ENCODE measurements at regions not wholly inside any gene's neighbourhood (a gene's known extent, or its start where the extent isn't known, plus 50 kb on each side); places are given as distances from the start of the nearest gene placed in this dataset.
"Not testable (repeated sequence)": the region's sequence is repeated elsewhere in the genome, so short reads cannot be mapped to it uniquely, and the experiment has no call there.

DNA sequence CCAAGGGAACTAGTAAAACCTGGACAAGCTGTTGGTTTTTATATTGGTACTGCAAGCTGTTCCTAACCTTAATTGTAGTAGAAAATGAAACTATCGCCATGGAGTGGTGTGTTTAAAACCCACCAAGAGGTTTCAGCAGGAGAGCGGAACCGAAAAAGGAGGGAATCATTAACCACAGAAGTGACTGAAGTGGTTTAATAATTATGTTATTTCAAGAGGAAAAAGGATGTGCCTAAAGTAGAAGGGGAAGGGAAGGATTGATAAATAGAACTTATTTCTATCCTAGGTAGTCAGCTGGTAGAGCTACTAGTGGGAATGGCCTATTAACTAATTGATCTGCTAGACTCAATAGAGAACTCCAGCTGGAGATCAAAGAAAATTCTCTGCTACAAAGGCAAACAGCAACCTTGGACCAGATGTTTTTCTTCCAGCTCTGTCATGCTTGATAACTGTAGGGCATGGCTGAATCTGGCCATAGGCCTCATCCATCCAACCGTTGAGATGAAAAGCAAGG, 91.8 kb downstream of the BAMBI start:
- Mint-ChIP-seq H3K36me3 (no peaks in the 10 kb centered on the region), H3K4me1 (peaks cover 1% of the 10 kb centered on the region)
- POLR2A ChIA-PET, result no interaction called here

DNA sequence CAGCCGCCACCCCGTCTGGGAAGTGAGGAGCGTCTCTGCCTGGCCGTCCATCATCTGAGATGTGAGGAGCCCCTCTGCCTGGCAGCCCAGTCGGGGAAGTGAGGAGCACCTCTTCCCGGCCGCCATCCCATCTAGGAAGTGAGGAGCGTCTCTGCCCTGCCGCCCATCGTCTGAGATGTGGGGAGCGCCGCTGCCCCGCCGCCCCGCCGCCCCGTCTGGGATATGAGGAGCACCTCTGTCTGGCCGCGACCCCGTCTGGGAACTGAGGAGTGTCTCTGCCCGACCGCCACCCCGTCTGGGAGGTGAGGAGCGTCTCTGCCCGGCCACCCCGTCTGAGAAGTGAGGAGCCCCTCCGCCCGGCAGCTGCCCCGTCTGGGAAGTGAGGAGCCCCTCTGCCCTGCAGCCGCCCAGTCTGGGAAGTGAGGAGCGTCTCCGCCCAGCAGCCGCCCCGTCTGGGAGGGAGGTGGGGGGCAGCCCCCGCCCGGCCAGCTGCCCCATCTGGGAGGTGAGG, 94.3 kb downstream of the BAMBI start:
- H3K27me3 Mint-ChIP-seq, result not testable (repeated sequence)

More for the DNA sequence above, 91.8 kb downstream of the BAMBI start:
- DNase-seq (no peak), ATAC-seq (ENCODE audit: low read depth) (no peak)
- Mint-ChIP-seq H3K9me3 (peaks cover 2% of the 10 kb centered on the region), H3K27ac (no peak overlapping the region), H3K27me3 (peaks cover 12% of the 10 kb centered on the region), H3K4me3 (no peak overlapping the region)

DNA sequence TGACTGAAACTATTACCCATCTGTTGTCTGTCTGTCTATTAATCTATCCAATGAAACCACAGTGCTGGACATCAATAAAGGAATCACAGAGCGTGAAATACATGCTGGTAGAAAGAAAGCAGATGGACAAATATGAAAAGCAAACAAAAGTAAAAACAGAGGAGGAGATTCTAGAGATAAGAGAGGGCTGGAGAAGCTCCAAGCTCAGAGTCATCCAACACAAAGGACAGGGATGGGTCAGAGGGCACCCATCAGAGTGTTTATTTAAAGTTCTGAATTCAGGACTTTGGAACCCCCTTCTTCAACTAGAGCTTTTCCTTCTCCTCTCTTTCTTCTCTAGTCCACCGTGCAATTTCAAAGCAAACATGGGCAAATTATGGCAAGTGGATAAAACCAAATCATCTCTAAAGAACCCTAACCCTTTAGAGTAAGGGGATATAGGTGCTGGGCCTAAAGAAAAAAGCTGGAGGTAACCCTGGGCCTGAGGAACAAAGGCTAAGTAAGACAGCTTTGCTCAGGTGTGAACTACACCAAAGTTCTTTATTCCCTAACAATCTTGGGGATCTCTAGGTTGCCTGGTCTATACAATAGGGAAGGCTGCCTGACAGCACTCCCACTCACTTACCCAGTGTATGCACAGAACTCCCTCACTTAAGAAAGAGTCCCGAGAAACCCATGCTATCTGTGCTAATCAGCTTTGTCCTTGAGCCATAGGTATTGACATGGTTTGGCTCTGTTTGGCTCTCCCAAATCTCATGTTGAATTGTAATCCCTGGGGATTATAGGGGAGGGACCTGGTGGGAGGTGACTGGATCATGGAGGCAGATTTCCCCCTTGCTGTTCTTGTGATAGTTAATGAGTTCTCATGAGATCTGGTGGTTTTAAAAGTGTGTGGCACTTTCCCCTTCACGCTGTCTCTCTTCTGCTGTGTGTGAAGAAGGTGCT, 97.0 kb downstream of the BAMBI start:
- POLR2A ChIA-PET, result no interaction called here
- no peak overlapping the region for H3K4me3 Mint-ChIP-seq
- no peaks in the 10 kb centered on the region for H3K27me3 Mint-ChIP-seq
- no peaks in the 10 kb centered on the region for H3K36me3 Mint-ChIP-seq
- no peak for DNase-seq
- peaks cover 5% of the 10 kb centered on the region for H3K4me1 Mint-ChIP-seq
- H3K27ac Mint-ChIP-seq, result no peak overlapping the region
- H3K9me3 Mint-ChIP-seq, result peaks cover 8% of the 10 kb centered on the region
- ATAC-seq (ENCODE audit: low read depth), result no peak

More for the DNA sequence above, 94.3 kb downstream of the BAMBI start:
- H3K4me3 Mint-ChIP-seq; ATAC-seq (ENCODE audit: low read depth); H3K9me3 Mint-ChIP-seq; H3K27ac Mint-ChIP-seq; DNase-seq; H3K4me1 Mint-ChIP-seq; POLR2A ChIA-PET; H3K36me3 Mint-ChIP-seq: not testable (repeated sequence)

DNA sequence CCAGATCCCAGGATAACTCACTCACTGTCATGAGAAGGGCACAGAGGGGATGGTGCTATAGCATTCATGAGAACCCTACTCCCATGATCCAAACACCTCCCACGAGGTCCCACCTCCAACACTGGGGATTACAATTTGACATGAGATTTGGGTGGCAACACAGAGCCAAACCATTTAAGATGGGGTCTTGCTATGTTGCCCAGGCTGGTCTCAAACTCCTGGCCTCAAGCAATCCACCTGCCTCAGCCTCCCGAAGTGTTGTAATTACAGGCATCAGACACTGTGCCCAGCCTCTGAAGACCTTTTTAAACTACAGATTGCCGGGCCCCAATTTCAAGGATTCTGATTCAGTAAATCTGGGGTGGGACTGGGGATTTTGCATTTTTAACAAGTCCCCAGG, 98.5 kb downstream of the BAMBI start:
- no peak overlapping the region for H3K4me3 Mint-ChIP-seq
- H3K27me3 Mint-ChIP-seq, result no peaks in the 10 kb centered on the region
- POLR2A ChIA-PET, result no interaction called here
- ATAC-seq (ENCODE audit: low read depth) (no peak), DNase-seq (no peak)
- H3K9me3 Mint-ChIP-seq, result peaks cover 8% of the 10 kb centered on the region
- H3K4me1 Mint-ChIP-seq, result peaks cover 5% of the 10 kb centered on the region
- H3K27ac Mint-ChIP-seq, result no peak overlapping the region
- H3K36me3 Mint-ChIP-seq, result no peaks in the 10 kb centered on the region

DNA sequence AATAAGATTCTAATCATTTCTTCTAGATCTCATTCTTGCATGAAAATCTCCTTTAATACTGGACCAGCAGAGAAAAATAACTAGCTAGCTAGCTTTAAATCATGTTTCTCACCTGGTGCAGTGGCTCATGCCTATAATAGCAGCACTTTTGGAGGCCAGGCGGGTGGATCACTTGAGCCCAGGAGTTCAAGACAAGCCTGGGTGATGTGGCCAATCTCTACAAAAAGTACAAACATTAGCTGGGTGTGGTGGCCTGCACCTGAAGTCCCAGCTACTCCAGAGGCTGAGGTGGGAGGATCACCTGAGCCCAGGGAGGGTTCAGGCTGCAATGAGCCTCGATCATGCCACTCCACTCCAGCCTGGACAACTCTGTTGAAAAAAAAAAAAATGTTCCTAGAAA, 99.2 kb downstream of the BAMBI start:
- no peak for ATAC-seq (ENCODE audit: low read depth)
- Mint-ChIP-seq H3K4me3 (no peak overlapping the region), H3K27ac (no peak overlapping the region), H3K4me1 (peaks cover 5% of the 10 kb centered on the region), H3K9me3 (peaks cover 8% of the 10 kb centered on the region), H3K27me3 (no peaks in the 10 kb centered on the region), H3K36me3 (no peaks in the 10 kb centered on the region)
- DNase-seq, result no peak
- POLR2A ChIA-PET, result no interaction called here

DNA sequence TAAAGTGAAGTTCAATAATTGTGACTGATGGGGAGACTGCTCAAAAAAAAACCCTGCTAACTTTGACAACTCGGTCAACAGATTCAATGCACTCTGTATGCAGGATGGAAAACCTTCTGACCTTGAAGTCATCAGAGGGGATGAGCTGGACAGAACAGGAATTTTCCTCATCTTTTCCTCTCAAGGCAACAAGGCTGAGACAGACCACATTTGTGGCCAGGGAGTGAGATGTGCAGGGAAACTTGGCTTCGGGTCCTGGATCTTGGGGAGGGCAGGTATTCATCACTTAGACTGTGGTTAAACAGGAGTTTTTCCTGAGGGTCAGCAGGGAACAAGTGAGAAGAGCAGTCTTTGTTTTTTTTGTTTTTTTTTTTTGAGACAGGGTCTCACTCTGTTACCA, 100.6 kb downstream of the BAMBI start:
- ATAC-seq (ENCODE audit: low read depth) (no peak), DNase-seq (no peak)
- POLR2A ChIA-PET, result no interaction called here
- no peaks in the 10 kb centered on the region for H3K27me3 Mint-ChIP-seq
- H3K4me3 Mint-ChIP-seq, result no peak overlapping the region
- H3K36me3 Mint-ChIP-seq, result no peaks in the 10 kb centered on the region
- H3K9me3 Mint-ChIP-seq, result peaks cover 8% of the 10 kb centered on the region
- no peak overlapping the region for H3K27ac Mint-ChIP-seq
- H3K4me1 Mint-ChIP-seq, result peaks cover 5% of the 10 kb centered on the region

DNA sequence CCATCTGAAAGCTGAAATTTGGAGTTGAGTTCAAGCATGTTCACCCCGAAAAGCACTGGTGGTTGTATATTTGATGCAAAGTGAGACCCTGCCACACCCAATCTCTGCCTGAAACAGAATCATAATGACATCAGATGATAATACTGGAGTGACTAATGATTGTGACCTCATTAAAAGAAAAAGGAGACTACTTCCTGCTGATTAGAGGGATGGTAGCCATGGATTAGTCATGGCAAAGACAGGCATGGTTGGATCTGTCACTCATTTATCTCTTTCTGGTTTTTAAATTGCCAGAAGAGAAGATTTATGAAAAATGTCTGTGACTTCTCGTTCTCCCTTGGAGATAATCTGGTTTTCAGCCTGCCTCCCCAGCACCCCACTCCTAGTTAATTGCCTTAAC, 101.2 kb downstream of the BAMBI start:
- peaks cover 6% of the 10 kb centered on the region for H3K9me3 Mint-ChIP-seq
- no peak for ATAC-seq (ENCODE audit: low read depth)

DNA sequence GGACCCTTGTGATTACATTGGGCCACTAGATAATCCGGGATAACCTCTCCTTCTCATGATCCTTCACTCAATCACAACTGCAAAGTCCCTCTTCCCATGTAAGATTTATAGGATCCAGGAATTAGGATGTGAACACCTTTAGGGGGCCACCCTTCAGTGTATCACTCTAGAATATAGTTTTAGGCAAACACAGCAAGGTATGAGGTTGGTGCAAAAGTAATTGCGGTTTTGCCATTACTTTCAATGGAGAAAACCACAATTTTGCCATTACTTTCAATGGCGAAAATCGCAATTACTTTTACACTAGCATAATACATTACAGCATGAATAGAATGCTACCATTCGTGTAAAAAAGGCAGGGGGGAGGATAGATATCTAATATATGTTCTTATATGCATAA, 104.0 kb downstream of the BAMBI start:
- no peak overlapping the region for H3K4me3 Mint-ChIP-seq
- ATAC-seq (ENCODE audit: low read depth), result no peak
- DNase-seq, result no peak
- H3K9me3 Mint-ChIP-seq, result no peaks in the 10 kb centered on the region
- no peak overlapping the region for H3K27ac Mint-ChIP-seq
- H3K4me1 Mint-ChIP-seq, result no peaks in the 10 kb centered on the region
- POLR2A ChIA-PET, result no interaction called here
- no peaks in the 10 kb centered on the region for H3K27me3 Mint-ChIP-seq
- no peaks in the 10 kb centered on the region for H3K36me3 Mint-ChIP-seq

More for the DNA sequence above, 101.2 kb downstream of the BAMBI start:
- H3K4me1 Mint-ChIP-seq, result peaks cover 5% of the 10 kb centered on the region
- POLR2A ChIA-PET, result no interaction called here
- no peaks in the 10 kb centered on the region for H3K36me3 Mint-ChIP-seq
- no peak overlapping the region for H3K27ac Mint-ChIP-seq
- DNase-seq, result no peak
- H3K27me3 Mint-ChIP-seq, result no peaks in the 10 kb centered on the region
- no peak overlapping the region for H3K4me3 Mint-ChIP-seq

DNA sequence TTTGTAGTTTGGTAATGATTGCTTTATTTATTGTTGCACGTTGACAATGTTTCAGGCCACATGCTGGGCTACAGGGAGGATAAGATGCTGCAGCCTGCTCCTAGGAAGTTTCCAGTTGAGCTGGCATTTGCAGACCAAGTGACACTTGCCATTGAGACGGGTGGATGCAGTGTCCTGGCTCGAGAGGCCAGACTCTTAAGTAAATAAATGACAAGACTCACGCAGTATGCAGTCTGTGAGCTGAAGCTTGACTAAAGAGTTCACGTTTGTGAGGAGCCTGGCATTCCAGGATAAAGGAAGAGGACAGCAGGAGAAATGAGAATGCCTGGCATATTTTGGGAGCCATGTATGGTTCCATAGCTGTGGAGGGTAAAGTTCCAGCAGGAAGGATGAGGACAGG, 105.8 kb downstream of the BAMBI start:
- no peak overlapping the region for H3K27ac Mint-ChIP-seq

DNA sequence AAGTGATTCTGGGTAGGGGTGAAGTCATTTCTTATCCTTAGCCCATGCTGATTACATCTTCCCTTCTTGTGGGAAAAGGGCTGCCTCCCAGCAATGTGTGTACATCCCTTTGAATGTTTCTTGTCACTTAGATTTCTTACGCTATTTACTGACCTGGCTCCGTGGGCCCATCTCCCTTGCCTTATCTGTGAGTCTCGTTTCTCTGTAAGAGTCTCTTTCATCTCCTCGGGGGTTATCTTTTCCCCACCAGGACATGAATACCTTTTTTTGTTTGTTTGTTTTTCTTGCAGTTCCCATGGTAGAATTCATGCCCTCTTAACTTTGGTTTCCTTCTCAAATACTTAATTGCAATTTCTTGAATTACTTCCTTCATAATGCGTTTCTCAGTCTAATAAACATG, 107.7 kb downstream of the BAMBI start:
- Mint-ChIP-seq H3K27ac (no peak overlapping the region), H3K4me1 (no peaks in the 10 kb centered on the region), H3K27me3 (no peaks in the 10 kb centered on the region), H3K9me3 (no peaks in the 10 kb centered on the region), H3K4me3 (no peak overlapping the region), H3K36me3 (no peaks in the 10 kb centered on the region)
- ATAC-seq (ENCODE audit: low read depth) (no peak), DNase-seq (no peak)
- POLR2A ChIA-PET, result no interaction called here

More for the DNA sequence above, 105.8 kb downstream of the BAMBI start:
- Mint-ChIP-seq H3K9me3 (no peaks in the 10 kb centered on the region), H3K4me3 (no peak overlapping the region), H3K36me3 (no peaks in the 10 kb centered on the region), H3K27me3 (no peaks in the 10 kb centered on the region), H3K4me1 (no peaks in the 10 kb centered on the region)
- DNase-seq (no peak), ATAC-seq (ENCODE audit: low read depth) (no peak)
- POLR2A ChIA-PET, result no interaction called here

DNA sequence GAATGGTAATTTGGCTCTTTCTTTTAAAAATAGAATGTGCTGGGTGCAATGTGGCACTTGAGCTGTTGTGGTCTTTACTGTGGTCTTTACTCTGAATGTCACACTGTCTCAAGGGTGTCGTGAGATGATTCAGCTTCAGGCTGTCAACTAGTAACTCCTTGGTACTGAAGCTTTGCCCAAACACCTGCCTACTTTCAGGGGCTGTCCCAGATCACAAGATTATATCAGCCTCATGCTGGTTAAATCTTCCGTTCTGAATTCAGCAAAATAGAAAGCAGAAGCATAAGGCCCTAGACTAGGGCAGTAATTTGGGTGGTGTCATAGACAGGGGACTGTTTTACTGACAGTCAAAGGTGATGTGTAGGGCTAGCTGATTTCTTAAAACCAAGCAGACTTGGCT, 110.9 kb downstream of the BAMBI start:
- DNase-seq (no peak), ATAC-seq (ENCODE audit: low read depth) (no peak)
- Mint-ChIP-seq H3K27ac (no peak overlapping the region), H3K4me1 (no peaks in the 10 kb centered on the region), H3K4me3 (no peak overlapping the region), H3K36me3 (no peaks in the 10 kb centered on the region), H3K27me3 (peaks cover 4% of the 10 kb centered on the region), H3K9me3 (no peaks in the 10 kb centered on the region)
- POLR2A ChIA-PET, result no interaction called here

DNA sequence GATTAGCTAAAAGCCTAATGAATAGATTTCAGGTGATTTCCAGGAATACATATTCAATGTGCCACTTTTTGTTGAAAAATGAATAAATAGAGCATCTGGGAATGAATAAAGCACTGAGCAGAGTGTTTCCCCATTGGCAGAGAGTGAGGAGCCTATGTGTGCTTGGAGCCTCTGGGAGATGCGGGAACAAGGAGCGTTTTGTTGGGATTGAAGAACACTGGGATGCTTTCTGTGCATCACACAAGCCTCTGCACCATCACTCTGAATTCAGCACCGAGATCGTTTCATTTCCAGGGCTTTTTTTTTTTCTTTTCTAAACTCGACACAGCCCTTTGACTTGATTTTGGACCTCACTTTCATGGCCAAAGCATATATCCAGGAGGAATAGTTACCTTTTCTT, 111.4 kb downstream of the BAMBI start:
- Mint-ChIP-seq H3K4me3 (no peak overlapping the region), H3K36me3 (no peaks in the 10 kb centered on the region), H3K27me3 (peaks cover 4% of the 10 kb centered on the region), H3K9me3 (no peaks in the 10 kb centered on the region), H3K4me1 (no peaks in the 10 kb centered on the region), H3K27ac (no peak overlapping the region)
- POLR2A ChIA-PET, result no interaction called here
- DNase-seq, result no peak
- no peak for ATAC-seq (ENCODE audit: low read depth)

DNA sequence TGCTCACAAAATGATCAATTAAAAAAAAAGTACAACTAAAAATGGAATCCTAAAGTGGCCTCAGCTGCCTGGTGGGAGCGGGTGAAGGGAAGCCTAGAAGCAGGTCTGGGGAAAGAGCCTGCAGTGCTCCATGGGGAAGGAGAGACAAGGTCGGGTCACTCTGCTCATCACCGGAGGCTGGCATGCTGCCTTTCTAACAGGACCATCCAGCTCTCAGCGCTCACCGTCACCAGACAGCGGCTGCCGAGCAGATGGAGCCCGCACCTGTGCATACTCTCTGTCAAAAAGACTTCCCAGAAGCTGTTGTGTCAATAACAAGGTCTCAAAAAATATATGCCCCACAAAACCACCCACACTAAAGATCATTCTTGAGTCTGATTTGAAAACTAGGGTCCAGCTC, 112.8 kb downstream of the BAMBI start:
- ATAC-seq (ENCODE audit: low read depth) (no peak), DNase-seq (no peak)
- Mint-ChIP-seq H3K27ac (no peak overlapping the region), H3K36me3 (no peaks in the 10 kb centered on the region), H3K9me3 (no peaks in the 10 kb centered on the region), H3K4me3 (no peak overlapping the region), H3K4me1 (no peaks in the 10 kb centered on the region), H3K27me3 (peaks cover 4% of the 10 kb centered on the region)
- POLR2A ChIA-PET, result no interaction called here

DNA sequence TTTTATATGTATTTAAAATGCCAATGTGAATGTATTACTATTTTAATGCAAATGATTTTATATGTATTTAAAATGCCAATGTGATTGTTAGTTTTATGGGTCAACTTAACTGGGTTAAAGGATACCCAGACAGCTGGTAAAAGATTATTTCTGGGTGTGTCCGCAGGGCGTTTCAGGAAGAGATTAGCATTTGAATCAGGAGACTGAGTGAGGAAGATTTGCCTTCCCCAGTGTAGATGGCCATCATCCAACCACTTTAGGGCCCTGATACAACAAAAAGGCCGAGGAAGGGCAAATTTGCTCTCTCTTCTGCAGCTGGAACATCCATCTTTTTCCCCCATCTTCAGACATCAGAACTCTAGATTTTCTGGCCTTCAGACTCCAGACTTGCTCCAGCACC, 116.2 kb downstream of the BAMBI start:
- H3K27ac Mint-ChIP-seq, result no peak overlapping the region
- no peaks in the 10 kb centered on the region for H3K9me3 Mint-ChIP-seq
- ATAC-seq (ENCODE audit: low read depth), result no peak
- H3K4me1 Mint-ChIP-seq, result no peaks in the 10 kb centered on the region
- POLR2A ChIA-PET, result no interaction called here
- no peak for DNase-seq
- no peaks in the 10 kb centered on the region for H3K36me3 Mint-ChIP-seq
- peaks cover 6% of the 10 kb centered on the region for H3K27me3 Mint-ChIP-seq
- H3K4me3 Mint-ChIP-seq, result no peak overlapping the region
